GM12891 (cell line): ENCODE measurements at regions not wholly inside any gene's neighbourhood (a gene's known extent, or its start where the extent isn't known, plus 50 kb on each side); places are given as distances from the start of the nearest gene placed in this dataset.

Source experiments
- SPI1 ChIP-seq: IDR thresholded peaks from 2 replicates; pipeline ENCODE4 v1.6.1; 2011; ENCODE audit warnings: low read depth, low read length, control low read depth
- TAF1 ChIP-seq: IDR thresholded peaks from 2 replicates; pipeline ENCODE4 v1.6.1; 2011; ENCODE audit warnings: low read depth, low read length, control low read depth

GRCh38 chr12:65611396-65611795 lies 212.9 kb upstream of the HMGA2 start:
- TF ChIP-seq TAF1 (no peak), SPI1 (no peak)
